Urothelium cell line (cell line): ENCODE measurements at regions not wholly inside any gene's neighbourhood (a gene's known extent, or its start where the extent isn't known, plus 50 kb on each side); places are given as distances from the start of the nearest gene placed in this dataset.

Experiments
- DNase-seq: peaks from one replicate; pipeline ENCODE4 v3.0.0; 2011; ENCODE audit warnings: low spot score, mixed read lengths
- FAIRE-seq: peaks from 2 replicates; lab custom pipeline; 2011; peaks lifted over from hg19 to GRCh38; lab: Jason Lieb, UNC

GRCh38 chr11:116422556-116422955, 350.2 kb downstream of the BUD13 start:
- DNase-seq (no peak), FAIRE-seq (peak; percentile 9)

GRCh38 chr11:116421529-116422185, 351.1 kb downstream of the BUD13 start:
- no peak for DNase-seq
- FAIRE-seq: peak; percentile 77

- FAIRE-seq: no peak
- DNase-seq: peak; percentile 64
Observed at GRCh38 chr11:116420770-116421528, 351.8 kb downstream of the BUD13 start.

GRCh38 chr11:116420030-116420429, 352.8 kb downstream of the BUD13 start:
- DNase-seq (peak; percentile 40), FAIRE-seq (no peak)

GRCh38 chr11:116418388-116419041, 354.3 kb downstream of the BUD13 start:
- no peak for DNase-seq
- peak; percentile 81 for FAIRE-seq

- FAIRE-seq: no peak
Observed at GRCh38 chr11:116416852-116417251, 355.9 kb downstream of the BUD13 start.

GRCh38 chr11:116415095-116415494, 357.7 kb downstream of the BUD13 start:
- DNase-seq (peak; percentile 35), FAIRE-seq (no peak)

More at GRCh38 chr11:116416852-116417251, 355.9 kb downstream of the BUD13 start:
- DNase-seq: no peak

GRCh38 chr11:116414357-116414880, 358.4 kb downstream of the BUD13 start:
- no peak for FAIRE-seq
- DNase-seq: no peak

GRCh38 chr11:116413301-116414242, 359.2 kb downstream of the BUD13 start:
- DNase-seq (peak; percentile 36), FAIRE-seq (no peak)

- DNase-seq (peak; percentile 64), FAIRE-seq (peak; percentile 84)
Observed at GRCh38 chr11:116412118-116412889, 360.5 kb downstream of the BUD13 start.

- FAIRE-seq (no peak), DNase-seq (no peak)
Observed at GRCh38 chr11:116409238-116409637, 363.5 kb downstream of the BUD13 start.

- peak; percentile 9 for FAIRE-seq
Observed at GRCh38 chr11:116406042-116406441, 366.7 kb downstream of the BUD13 start.

GRCh38 chr11:116404462-116404798, 368.4 kb downstream of the BUD13 start:
- DNase-seq: no peak
- FAIRE-seq: no peak

More at GRCh38 chr11:116406042-116406441, 366.7 kb downstream of the BUD13 start:
- DNase-seq: no peak

- FAIRE-seq: no peak
- no peak for DNase-seq
Observed at GRCh38 chr11:116403794-116404461, 368.9 kb downstream of the BUD13 start.

GRCh38 chr11:116400081-116400480, 372.7 kb downstream of the BUD13 start:
- DNase-seq (no peak), FAIRE-seq (peak; percentile 48)

GRCh38 chr11:116397602-116398084, 375.1 kb downstream of the BUD13 start:
- FAIRE-seq: no peak
- DNase-seq: no peak

- DNase-seq: no peak
- FAIRE-seq: no peak
Observed at GRCh38 chr11:116396331-116396730, 376.5 kb downstream of the BUD13 start.

GRCh38 chr11:116394022-116394421, 378.8 kb downstream of the BUD13 start:
- DNase-seq (no peak), FAIRE-seq (no peak)

- DNase-seq (no peak), FAIRE-seq (no peak)
Observed at GRCh38 chr11:116390963-116391362, 381.8 kb downstream of the BUD13 start.
